HuH-7 (cell line): ENCODE measurements at regions not wholly inside any gene's neighbourhood (a gene's known extent, or its start where the extent isn't known, plus 50 kb on each side); places are given as distances from the start of the nearest gene placed in this dataset.
"Not testable (repeated sequence)": the region's sequence is repeated elsewhere in the genome, so short reads cannot be mapped to it uniquely, and the experiment has no call there.

Experiments used
- DNase-seq: peaks from one replicate; pipeline ENCODE4 v3.0.0; 2011; ENCODE audit warnings: low spot score

GRCh38 chr19:30066781-30067759, 125.0 kb downstream of the URI1 start:
- DNase-seq = no peak

GRCh38 chr19:30067956-30068506, 126.0 kb downstream of the URI1 start:
- not testable (repeated sequence) for DNase-seq

- no peak for DNase-seq
Measured at GRCh38 chr19:30068528-30069395, 126.7 kb downstream of the URI1 start.

- DNase-seq = no peak
Measured at GRCh38 chr19:30069535-30070197, 127.6 kb downstream of the URI1 start.

GRCh38 chr19:30070198-30070967, 128.3 kb downstream of the URI1 start:
- no peak for DNase-seq

GRCh38 chr19:30070968-30071632, 129.1 kb downstream of the URI1 start:
- DNase-seq = no peak

- DNase-seq = no peak
Measured at GRCh38 chr19:30071871-30072270, 129.8 kb downstream of the URI1 start.

- DNase-seq = no peak
Measured at GRCh38 chr19:30073152-30074000, 131.3 kb downstream of the URI1 start.

GRCh38 chr19:30074096-30074495, 132.1 kb downstream of the URI1 start:
- no peak for DNase-seq

- no peak for DNase-seq
Measured at GRCh38 chr19:30074741-30075715, 133.0 kb downstream of the URI1 start.

GRCh38 chr19:30076101-30076551, 134.1 kb downstream of the URI1 start:
- no peak for DNase-seq

GRCh38 chr19:30076751-30077670, 135.0 kb downstream of the URI1 start:
- no peak for DNase-seq

GRCh38 chr19:30077851-30078355, 135.9 kb downstream of the URI1 start:
- no peak for DNase-seq

- DNase-seq = no peak
Measured at GRCh38 chr19:30078381-30078910, 136.4 kb downstream of the URI1 start.

- no peak for DNase-seq
Measured at GRCh38 chr19:30079200-30079599, 137.2 kb downstream of the URI1 start.

GRCh38 chr19:30082168-30082567, 140.1 kb downstream of the URI1 start:
- no peak for DNase-seq

- no peak for DNase-seq
Measured at GRCh38 chr19:30082611-30083010, 140.6 kb downstream of the URI1 start.
